Keratinocyte (primary cell): ENCODE measurements at regions not wholly inside any gene's neighbourhood (a gene's known extent, or its start where the extent isn't known, plus 50 kb on each side); places are given as distances from the start of the nearest gene placed in this dataset.

Experiments used
- DNase-seq: peaks from one replicate; pipeline ENCODE4 v3.0.0-alpha.2; 2011; ENCODE audit warnings: low read depth, missing footprints, low spot score
- FAIRE-seq: peaks from 2 replicates; lab custom pipeline; 2011; peaks lifted over from hg19 to GRCh38; lab: Jason Lieb, UNC
- H2AFZ ChIP-seq: 2 replicates; pipeline ENCODE4 v1.6.0; 2012; ENCODE audit warnings: low read length, control low read depth, inconsistent platforms; ENCODE audit not compliant: control insufficient read depth
- H3K27ac ChIP-seq: 2 replicates; pipeline ENCODE4 v1.5.1; 2011; ENCODE audit warnings: low read length; ENCODE audit not compliant: control insufficient read depth, insufficient read depth
- H3K27me3 ChIP-seq: 3 replicates; pipeline ENCODE4 v1.6.0; 2011; ENCODE audit warnings: low read length; ENCODE audit not compliant: control insufficient read depth, insufficient read depth; ENCODE audit errors: extremely low read depth
- H3K36me3 ChIP-seq, 2 experiments: 2 replicates in 1 of 2; 3 replicates in 1 of 2; pipeline ENCODE4 v1.5.1; 2011; ENCODE audit warnings: low read length in 2 of 2, mild to moderate bottlenecking in 1 of 2; ENCODE audit not compliant: control insufficient read depth in 2 of 2, insufficient read depth in 2 of 2; ENCODE audit errors: extremely low read depth in 1 of 2
- H3K4me1 ChIP-seq: 3 replicates; pipeline ENCODE4 v1.5.1; 2011; ENCODE audit warnings: low read length; ENCODE audit not compliant: control insufficient read depth, insufficient read depth; ENCODE audit errors: extremely low read depth
- H3K4me2 ChIP-seq: 3 replicates; pipeline ENCODE4 v1.6.0; 2011; ENCODE audit warnings: low read depth, low read length; ENCODE audit not compliant: control insufficient read depth, insufficient read depth; ENCODE audit errors: extremely low read depth
- H3K4me3 ChIP-seq, 3 experiments: fragments of 200-600 bp in 1 of 3; sonication (generic) in 1 of 3; 2 replicates in 2 of 3; 3 replicates in 1 of 3; pipeline ENCODE4 v1.5.1; 2011 to 2016; ENCODE audit warnings: low read length in 3 of 3, mild to moderate bottlenecking in 3 of 3, control low read depth in 2 of 3, inconsistent platforms in 1 of 3, low read depth in 1 of 3, mixed read lengths in 1 of 3, mixed run types in 1 of 3, moderate library complexity in 1 of 3; ENCODE audit not compliant: control insufficient read depth in 2 of 3, insufficient read depth in 2 of 3; ENCODE audit errors: extremely low read depth in 1 of 3
- H3K79me2 ChIP-seq: 2 replicates; pipeline ENCODE4 v1.6.0; 2012; ENCODE audit warnings: low read length; ENCODE audit not compliant: control insufficient read depth, insufficient read depth
- H3K9ac ChIP-seq: 3 replicates; pipeline ENCODE4 v1.6.0; 2011; ENCODE audit warnings: low read length; ENCODE audit not compliant: control insufficient read depth, insufficient read depth; ENCODE audit errors: extremely low read depth
- H3K9me1 ChIP-seq: 3 replicates; pipeline ENCODE4 v1.6.0; 2011; ENCODE audit warnings: low read length; ENCODE audit not compliant: control insufficient read depth, insufficient read depth; ENCODE audit errors: extremely low read depth
- H3K9me3 ChIP-seq: 2 replicates; pipeline ENCODE4 v1.5.1; 2012; ENCODE audit warnings: low read depth, low read length; ENCODE audit not compliant: control insufficient read depth
- H4K20me1 ChIP-seq: 3 replicates; pipeline ENCODE4 v1.6.0; 2011; ENCODE audit warnings: low read length; ENCODE audit not compliant: control insufficient read depth, insufficient read depth; ENCODE audit errors: extremely low read depth
- EZH2 ChIP-seq: IDR thresholded peaks from one replicate; pipeline ENCODE4 v1.6.1; 2012; ENCODE audit warnings: inconsistent platforms, mild to moderate bottlenecking, low read length, moderate library complexity
- dilution Hi-C: fragments of 300-500 bp; cut with MboI; formaldehyde crosslinking; loops from one replicate; pipeline ENCODE4 v1.7.0; 2020; ENCODE audit warnings: low sequenced_read_pairs; ENCODE audit not compliant: extremely low pct_ligation_motif_present
- TF ChIP-seq, protein P1 (sequence below), 3 experiments: IDR thresholded peaks in 1 of 3; conservative IDR thresholded peaks in 1 of 3; optimal IDR thresholded peaks in 1 of 3; 2 replicates in 2 of 3; 3 replicates in 1 of 3; pipeline versions ENCODE3 to v1.5.1; 2011; ENCODE audit warnings: low read length in 3 of 3, mild to moderate bottlenecking in 3 of 3, moderate library complexity in 2 of 3, control low read depth in 1 of 3, inconsistent platforms in 1 of 3; ENCODE audit not compliant: insufficient read depth in 2 of 3; ENCODE audit errors: extremely low read depth in 1 of 3

DNA sequence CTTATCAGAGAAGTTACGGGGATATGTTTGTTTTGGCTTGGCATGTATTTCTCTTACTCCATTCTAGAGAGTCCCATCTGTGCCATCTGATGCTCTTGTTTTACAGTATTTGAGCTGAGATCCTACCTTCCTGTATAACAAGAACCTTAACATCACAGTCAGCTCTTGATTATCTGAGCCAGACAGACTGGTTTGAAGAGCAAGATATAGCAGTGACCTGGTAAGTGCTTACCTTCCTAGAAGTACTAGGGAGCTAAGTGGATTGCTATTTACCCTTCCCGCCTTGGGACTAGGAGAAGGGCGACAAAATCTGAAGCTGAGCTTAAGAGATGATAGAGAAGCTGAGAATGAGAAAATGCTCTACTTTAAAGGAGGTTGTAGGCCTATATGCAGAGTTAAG, 235.3 kb downstream of the CSNK2A3 start:
- H3K4me1 ChIP-seq: no peaks in the 10 kb centered on the region
- no peak overlapping the region for H2AFZ ChIP-seq
- no peaks in the 10 kb centered on the region for H4K20me1 ChIP-seq
- DNase-seq (no peak), FAIRE-seq (peak; percentile 29)
- no peak overlapping the region for H3K4me3 ChIP-seq
- no peaks in the 10 kb centered on the region for H3K79me2 ChIP-seq
- peaks cover 3% of the 10 kb centered on the region for H3K27me3 ChIP-seq
- no peaks in the 10 kb centered on the region for H3K9me3 ChIP-seq
- dilution Hi-C loops: no loop called here
- H3K9ac ChIP-seq: no peak overlapping the region
- TF ChIP-seq, protein P1, sequence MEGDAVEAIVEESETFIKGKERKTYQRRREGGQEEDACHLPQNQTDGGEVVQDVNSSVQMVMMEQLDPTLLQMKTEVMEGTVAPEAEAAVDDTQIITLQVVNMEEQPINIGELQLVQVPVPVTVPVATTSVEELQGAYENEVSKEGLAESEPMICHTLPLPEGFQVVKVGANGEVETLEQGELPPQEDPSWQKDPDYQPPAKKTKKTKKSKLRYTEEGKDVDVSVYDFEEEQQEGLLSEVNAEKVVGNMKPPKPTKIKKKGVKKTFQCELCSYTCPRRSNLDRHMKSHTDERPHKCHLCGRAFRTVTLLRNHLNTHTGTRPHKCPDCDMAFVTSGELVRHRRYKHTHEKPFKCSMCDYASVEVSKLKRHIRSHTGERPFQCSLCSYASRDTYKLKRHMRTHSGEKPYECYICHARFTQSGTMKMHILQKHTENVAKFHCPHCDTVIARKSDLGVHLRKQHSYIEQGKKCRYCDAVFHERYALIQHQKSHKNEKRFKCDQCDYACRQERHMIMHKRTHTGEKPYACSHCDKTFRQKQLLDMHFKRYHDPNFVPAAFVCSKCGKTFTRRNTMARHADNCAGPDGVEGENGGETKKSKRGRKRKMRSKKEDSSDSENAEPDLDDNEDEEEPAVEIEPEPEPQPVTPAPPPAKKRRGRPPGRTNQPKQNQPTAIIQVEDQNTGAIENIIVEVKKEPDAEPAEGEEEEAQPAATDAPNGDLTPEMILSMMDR (optimal IDR thresholded peaks at IDR 0.05 in 1 of 3, IDR thresholded peaks at IDR 0.05 in 1 of 3, conservative IDR thresholded peaks at IDR 0.05 in 1 of 3; ENCODE audit: extremely low read depth in 1 of 3, insufficient read depth in 2 of 3, low read length in 3 of 3): no peak
- TF ChIP-seq EZH2: no peak
- no peak overlapping the region for H3K4me2 ChIP-seq
- no peaks in the 10 kb centered on the region for H3K36me3 ChIP-seq
- H3K27ac ChIP-seq: no peak overlapping the region
- no peaks in the 10 kb centered on the region for H3K9me1 ChIP-seq

DNA sequence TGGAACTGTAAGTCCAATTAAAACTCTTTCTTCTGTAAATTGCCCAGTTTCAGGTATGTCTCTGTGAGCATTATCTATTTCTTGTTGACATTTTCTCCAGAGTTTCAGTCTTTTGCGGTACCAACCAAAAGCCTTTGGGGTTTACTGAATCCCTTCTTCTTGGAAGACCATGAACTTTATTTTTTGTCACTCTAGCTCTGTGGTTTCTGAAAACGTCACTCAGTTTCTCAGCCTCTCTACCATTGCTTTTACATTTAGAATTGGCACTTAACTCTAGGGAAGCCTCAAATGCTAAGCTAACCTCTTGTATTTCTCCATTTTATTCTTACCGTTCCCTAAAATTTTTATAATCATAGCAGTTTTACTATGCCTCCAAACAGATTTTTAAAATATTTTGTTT, 237.6 kb downstream of the CSNK2A3 start:
- Histone ChIP-seq H3K9me1 (no peaks in the 10 kb centered on the region), H3K36me3 (no peaks in the 10 kb centered on the region), H3K4me3 (no peak overlapping the region), H3K4me1 (no peaks in the 10 kb centered on the region), H3K9ac (no peak overlapping the region), H3K27ac (no peak overlapping the region), H3K4me2 (no peak overlapping the region), H3K27me3 (peaks cover 3% of the 10 kb centered on the region), H2AFZ (no peak overlapping the region), H3K9me3 (no peaks in the 10 kb centered on the region), H3K79me2 (no peaks in the 10 kb centered on the region), H4K20me1 (no peaks in the 10 kb centered on the region)
- dilution Hi-C loops: no loop called here
- TF ChIP-seq EZH2: no peak
- TF ChIP-seq, protein P1 (optimal IDR thresholded peaks at IDR 0.05 in 1 of 3, IDR thresholded peaks at IDR 0.05 in 1 of 3, conservative IDR thresholded peaks at IDR 0.05 in 1 of 3; ENCODE audit: extremely low read depth in 1 of 3, insufficient read depth in 2 of 3, low read length in 3 of 3): no peak
- DNase-seq: no peak
- FAIRE-seq: no peak
